Activated T-cell treated with anti-CD3 and anti-CD28 coated beads for 24 hours (primary cell): ENCODE measurements at regions not wholly inside any gene's neighbourhood (a gene's known extent, or its start where the extent isn't known, plus 50 kb on each side); places are given as distances from the start of the nearest gene placed in this dataset.

ENCODE experiments used
- DNase-seq: peaks from one replicate; pipeline ENCODE4 v3.0.0-alpha.2; 2020; ENCODE audit warnings: low read depth

DNA sequence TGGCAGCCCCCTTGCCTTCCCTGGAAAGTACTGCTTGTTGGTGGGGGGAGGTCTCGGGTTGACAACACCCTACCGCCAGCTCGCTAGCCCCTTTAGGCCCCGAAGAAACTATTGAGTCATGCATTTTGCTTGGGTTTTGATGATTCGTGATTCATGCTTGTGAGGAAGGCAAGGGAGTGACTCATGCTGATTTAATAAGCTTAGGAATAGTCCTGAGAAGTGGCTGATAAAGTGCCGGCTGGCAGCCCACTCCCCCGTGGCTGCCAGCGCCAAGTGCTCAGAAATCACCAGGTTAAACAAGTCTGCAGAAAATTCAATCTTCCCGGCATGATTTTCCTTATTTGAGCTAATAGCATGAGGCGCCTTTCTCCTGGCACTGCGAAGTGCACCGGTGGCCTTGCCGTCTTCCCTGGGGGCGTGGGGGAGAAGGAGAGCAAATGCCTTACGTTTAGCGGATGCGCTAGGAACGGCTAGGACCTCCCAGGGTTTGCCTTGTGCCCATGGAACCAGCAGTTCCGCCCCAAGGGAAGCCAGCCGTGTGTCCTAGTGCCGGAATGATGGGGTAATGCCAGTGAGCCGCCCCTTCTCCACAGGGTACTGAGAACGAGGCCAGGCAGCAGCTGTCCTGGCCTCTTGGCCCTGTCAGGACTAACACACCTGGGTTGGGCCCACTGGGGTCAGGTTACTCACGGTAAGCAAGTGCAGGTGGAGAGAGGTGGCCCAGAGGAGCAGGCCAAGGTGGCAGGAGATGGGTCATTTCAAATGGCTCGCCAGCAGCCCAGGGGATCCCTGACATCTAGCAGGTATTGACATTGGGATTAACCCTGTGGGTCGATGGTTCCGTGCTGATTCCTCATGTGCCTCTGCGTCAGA is 151.9 kb downstream of the MACROH2A1 start:
- no peak for DNase-seq

DNA sequence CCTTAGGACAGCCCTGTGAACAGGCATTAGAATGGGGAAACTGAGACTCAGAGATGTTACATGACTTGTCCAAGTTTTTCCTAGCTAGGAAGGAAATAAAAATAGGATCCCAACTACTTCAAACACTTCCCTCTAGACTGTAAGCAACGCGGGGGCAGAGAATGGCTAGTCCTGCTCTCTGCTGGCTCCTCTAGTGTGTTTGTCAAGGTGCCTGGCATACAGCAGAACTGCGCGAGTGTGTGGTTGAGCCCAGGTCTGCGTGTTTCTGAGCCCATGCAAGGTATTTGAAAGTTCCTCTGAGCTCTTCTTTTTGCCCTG is 152.5 kb downstream of the MACROH2A1 start:
- no peak for DNase-seq

DNA sequence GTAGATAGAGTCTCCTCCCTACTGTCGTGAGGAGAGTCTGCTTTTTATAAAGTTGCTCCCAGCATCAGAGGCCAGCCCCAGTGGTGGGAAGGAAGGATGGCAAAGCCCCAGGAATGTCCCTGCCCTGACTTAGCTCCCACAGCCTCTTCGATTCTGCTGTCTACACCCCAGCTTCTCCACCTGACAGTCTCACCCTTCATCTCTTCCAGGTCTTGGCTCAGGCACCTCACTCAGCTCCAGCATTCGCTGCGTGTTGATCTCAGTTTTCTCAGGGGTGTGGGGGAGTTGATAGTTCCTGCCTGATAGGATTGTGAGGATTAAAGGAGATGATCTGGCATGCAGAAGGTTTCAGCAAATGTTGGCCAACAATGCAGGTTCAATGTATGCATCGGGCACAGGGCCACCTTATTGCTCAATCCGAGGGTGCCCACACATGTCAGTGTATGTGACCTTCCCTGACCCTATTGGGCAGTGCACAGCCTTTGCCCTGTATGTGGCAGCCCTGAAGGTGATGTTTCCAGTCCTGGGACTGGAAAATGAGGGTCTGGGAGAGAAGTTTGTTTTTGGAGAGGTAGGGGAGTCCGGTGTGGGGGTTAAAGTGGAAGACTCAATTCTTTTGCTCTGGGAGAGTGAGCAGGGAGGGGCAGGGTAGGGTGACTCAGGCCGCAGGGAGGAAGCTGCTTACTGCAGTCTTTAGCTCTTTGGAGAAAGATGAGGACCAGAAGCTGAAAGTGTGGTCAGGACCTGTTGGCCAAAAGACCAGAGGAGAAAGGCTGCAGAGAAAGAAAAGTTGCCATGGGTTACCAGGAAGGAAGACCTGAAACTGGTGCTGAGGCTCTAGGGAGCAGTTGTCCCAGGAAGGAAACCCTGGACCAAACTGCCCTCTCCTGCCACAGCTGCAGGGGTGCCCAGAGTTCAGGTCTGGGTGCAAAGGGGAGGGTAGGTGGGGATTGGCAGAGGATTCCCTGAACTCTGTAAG is 153.2 kb downstream of the MACROH2A1 start:
- DNase-seq = no peak

DNA sequence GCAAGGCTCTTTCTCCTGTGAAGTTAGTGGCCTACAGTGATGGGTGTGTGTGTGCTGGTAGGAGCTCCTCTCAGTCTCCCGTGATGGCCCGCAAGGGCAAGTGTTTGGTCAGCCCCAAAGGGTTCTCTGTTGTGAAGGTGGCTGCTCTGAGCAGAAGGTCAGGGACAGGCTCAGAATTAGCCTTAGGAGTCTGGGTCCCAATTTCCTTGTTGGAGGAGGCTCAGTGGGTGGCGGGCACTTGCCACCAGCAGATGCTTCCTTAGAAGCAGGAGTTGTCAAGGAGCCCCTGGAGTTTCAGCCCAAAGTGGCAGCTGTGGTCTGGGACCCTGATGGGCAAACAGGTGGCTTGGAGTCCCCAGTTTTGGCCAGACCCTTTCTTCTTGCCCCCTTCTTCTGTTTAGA is 154.4 kb downstream of the MACROH2A1 start:
- DNase-seq = no peak

DNA sequence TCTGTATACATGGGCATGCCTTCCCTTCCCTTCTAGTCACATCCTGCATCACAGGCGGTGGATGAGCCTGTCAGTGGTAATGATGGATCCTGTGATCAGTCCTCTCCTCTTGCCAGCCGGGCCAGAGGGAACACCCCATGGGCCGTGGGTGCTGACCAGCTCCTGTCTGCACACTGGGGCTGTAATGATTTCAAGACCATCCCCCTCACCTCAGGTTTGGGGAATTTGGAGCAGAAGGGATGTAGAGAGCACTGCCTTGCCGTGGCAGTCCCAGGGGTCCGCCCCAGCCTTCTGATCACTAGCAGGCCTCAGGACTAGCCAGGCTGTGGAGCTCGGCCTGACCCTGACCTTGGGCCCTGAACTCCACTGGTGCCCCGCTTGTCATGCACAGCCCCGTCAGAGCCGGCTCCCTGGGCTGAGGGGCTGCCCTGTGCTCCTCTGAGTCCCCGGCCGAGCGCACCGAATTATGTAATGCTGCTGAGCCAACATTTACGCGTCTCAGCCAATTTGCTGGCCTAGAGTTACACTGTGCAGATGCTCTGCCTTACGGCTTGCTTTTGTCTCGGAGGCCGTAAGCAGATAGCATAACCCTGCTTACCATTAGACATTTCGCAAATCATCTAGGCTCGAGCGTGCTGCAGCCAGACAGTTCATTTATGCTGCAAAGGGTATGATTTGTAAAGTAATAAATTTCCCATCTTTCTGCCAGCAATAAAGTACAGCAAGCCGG is 155.3 kb downstream of the MACROH2A1 start:
- no peak for DNase-seq

DNA sequence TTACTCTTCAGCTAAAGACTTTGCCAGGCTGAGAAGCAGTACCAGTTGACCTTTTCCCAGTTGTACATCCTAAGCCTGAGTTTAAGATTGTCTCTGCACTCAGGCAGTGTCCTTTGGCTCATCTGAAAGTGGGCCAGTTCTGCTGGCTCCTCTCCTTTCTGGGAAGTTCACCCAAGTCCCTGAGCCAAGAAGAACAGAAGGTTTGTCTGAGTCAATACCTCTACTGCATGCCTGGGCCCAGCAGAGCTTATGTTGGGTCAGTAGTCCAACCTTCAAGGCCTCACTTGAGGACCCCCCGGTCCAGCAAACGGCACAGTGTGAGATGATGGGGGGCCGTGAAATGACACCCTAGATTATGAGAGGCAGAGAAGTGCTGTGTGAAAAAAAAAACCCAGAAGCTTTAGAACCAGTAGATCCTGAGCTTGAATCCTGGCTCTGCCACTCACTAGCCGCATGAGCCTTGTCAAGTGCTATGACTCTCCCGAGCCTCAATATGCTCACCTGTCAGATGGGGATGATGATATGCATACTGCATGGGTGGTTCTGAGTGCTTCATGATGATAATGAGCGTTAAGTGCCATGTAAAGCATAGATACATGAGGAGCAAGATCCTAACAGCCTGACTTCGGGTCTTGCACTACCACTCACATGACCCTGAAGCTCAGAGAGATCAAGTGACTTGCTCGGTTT is 156.0 kb downstream of the MACROH2A1 start:
- no peak for DNase-seq

DNA sequence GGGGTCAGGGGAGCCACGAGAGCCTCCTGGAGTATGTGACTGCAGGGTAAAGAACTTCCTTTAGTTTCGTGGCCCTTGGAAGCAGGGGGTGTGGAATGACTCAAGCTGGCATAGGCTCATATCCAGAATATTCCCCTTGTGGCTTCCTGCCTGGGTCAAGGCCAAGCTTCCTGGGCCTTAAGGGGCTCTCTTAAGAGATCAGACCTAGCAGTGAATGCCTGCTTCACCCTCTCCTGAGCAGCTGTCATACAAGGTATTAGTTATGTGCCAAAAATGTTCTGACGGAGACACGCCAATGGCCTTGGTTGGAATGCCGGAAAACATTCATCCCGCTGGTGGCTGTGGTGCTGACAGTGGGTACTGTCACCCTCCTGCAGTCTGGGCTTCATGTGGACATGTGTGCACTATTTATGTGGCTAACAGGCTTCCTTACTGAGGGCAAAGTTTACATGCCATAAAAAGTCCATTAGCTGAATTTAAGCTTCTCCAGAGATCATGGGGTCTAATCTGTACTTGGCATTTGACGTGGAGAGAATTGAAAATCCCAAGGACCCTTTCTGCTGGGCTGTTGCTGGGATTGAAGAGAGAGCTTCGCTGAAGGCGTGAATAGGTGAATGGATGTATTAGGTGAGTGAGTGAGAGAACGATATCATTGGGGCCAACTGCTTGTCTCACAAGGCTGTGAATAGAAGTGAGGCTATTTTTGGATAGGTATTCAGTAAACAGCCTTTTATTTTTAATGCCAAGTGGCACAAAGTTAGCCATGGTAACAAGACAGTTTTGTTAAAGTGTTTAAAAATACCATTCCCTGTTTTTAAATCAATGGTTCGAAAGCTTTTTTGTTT is 156.8 kb downstream of the MACROH2A1 start:
- no peak for DNase-seq

DNA sequence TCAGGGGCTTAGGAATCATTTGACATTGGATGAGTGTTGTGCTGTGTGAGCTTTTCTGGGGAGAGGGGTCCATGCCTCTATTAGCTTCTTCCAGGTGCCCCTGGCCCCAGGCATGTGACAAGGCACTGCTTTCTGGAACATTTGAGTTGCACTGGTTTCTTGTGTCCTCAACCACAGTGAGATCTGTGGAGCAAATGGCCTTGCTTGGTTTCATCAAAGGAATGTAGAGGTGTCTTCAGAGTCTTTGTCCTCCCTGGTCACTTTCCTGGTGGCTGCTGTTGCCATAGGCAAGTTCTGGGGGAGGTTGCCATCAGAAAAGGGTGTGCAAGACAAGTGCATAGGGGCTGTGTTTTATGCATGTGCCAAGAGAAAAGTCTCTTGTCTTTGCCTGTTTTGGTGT is 157.5 kb downstream of the MACROH2A1 start:
- DNase-seq = no peak

DNA sequence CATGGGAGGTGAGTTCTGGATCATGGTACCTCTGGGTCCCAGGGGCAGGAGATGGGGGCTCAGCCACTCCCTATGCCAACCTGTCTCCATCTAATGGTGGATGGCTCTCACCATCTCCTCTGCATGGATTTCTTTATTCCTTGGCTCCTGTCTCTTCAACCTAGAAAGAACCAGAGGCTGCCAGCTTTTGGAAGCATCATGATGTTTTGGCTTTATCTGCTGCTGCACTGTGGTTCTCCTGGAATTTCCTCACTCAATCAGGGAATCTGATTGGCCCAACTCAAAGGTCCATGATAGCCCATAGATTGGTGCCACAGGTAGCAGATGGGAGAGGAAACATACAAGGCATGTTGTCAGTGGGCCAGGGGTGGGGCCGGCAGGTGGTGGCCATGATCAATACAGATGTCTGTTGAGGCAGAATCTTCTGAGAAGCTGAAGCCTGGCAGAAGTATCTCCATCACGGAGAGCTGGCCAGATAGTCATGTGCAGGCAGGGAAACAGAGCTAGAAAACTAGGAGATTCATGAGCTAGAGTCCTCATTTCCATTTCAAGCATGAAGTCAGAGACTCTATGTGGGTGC is 158.2 kb downstream of the MACROH2A1 start:
- DNase-seq = no peak

DNA sequence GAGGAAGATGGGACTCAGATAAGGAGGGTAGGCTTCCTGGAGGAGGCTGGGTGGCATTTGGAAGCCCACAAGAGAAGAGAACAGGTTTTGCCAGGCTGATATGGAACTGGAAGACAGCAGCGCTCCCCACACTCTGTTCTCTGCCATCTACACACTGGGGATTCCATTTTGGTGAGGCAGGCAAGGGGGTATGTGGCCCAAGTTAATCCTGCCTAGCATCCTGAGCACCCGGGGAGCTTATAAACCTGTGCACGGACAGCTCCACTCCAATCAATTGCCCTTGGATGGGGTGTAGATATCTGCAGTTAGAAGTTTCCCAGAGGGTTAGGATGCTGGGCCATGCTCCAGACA is 158.8 kb downstream of the MACROH2A1 start:
- no peak for DNase-seq

DNA sequence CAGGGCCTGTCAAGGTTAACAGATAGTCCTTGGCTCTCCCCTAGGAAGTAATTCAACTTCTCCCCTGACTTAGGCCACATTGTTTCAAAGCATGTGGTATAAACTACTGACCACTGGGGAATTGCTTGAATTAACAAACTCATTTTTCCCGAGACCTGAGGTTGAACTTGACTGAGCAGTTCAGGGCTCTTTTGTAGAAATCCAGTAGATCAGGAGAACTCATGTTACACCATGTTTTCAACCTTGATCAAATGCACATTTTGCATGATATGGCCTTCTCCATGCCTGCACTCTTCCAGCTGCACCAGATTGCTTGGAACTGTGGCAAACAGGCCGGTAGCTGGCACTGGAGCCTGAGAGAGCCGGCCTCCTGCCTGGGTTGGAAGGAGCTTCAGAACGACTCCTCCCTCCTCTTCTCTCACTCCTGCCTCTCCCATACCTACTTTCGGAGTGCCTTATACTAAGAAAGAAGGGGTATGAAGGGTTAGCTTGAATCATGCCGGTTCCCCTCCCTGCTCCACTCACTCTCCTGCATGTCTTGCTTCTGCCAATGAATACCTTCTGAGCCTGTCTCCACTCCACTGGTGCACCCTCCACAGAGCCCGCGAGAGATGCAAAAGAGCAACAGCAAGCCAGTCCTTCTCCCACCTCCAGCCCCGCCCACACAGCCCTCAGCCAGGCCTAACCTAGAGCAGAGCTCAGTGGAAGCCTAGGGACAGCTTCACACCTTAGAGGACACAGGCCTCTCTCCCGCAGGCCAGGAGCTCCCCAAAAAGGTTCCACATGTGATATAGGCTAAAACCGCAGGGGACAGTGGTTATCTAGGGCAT is 159.4 kb downstream of the MACROH2A1 start:
- DNase-seq = no peak

DNA sequence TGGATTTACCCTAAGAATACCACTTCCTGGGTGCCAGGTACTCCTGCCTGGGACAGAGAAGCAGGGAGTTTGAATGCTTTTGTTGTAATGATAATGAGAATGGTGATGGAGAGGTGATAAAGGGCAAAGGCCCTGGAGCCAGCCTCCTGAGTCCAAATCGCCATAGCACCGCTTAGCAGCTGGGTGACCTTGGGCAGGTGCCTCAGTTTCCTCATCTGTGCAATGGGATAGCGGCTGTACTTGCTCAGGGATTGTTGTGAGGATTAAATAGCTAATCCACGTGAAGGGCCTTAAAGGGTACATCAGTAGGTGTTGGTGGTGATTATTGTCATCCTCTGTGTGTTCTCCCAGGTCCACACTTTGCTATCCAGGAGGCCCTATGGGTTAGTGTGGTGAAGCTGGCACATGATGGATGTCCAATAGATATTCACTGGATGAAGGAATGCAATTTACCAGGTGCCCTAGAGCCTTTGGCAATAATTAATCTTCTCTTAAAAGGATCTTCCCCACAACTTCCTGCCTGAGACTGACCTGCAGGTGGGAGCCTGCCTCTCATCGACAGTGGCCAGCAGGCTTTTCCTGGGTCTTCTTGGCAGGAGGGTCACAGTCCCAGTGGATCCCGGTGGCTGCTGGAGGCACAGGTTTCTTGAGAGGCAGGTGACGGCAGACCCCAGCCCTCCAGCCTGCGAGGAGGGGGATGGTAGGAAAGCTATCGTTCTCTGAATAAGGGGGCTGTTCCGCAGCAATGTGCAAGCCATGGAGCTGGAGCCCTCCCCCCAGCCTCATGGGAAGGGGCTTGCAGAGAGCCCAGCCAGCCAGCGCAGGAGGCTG is 160.2 kb downstream of the MACROH2A1 start:
- no peak for DNase-seq

DNA sequence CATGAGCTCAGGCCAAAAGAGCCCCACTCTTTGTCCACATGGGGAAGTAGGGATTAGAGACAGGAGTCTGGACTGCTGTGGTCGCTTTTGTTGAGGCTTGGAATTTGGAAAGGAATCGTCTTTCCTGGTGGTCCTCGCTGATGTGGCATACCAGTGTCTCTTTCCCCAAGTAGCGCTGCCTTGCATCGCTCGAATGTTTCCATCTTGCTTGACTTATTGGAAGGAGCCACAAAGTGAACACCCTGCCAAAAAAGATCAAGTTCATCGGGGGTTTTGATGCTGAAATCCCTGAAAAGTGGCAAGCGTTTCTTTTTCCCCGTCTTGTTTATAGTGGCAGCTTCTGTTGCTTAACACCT is 161.3 kb downstream of the MACROH2A1 start:
- DNase-seq = no peak

DNA sequence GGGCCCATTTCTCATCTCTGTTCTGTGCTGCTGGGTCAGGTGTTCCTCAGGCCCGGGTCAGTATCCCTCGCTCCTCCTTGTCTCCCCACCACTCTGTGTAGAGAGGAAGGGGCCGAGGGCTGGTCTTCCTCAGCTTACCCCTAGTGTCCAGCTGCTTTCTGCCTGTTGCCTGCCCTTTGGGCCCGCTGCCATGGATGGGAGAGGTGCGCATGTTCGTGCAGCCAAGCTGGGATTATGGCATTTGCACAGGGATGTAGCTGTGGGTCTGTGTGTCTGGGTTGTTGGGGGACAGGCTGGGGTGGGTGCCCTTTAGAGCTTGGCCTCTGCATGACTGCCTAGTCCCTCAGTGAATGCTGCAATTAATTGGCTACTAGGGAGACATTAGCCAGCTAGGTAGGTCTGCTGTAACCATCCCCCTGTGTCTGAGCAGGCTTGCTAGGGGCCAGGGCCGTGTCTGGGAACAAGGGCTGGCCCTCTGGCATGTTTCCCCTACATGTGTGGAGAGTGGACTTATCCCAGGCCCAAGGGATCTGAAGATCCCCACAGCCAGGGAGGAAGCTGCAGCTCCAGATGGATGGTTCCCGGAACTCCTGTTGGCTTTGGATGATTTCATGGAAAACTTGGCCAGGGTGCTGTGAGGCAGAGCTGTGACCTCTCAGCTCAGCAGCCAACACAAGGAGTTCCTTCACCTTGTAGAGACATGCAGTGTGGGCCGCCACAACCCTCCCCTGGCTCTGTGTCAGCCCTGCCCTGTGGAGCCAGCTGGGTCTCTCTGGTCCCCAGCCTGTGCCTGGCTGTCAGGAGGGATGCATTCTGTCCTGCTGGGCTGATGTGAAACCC is 161.9 kb downstream of the MACROH2A1 start:
- no peak for DNase-seq

DNA sequence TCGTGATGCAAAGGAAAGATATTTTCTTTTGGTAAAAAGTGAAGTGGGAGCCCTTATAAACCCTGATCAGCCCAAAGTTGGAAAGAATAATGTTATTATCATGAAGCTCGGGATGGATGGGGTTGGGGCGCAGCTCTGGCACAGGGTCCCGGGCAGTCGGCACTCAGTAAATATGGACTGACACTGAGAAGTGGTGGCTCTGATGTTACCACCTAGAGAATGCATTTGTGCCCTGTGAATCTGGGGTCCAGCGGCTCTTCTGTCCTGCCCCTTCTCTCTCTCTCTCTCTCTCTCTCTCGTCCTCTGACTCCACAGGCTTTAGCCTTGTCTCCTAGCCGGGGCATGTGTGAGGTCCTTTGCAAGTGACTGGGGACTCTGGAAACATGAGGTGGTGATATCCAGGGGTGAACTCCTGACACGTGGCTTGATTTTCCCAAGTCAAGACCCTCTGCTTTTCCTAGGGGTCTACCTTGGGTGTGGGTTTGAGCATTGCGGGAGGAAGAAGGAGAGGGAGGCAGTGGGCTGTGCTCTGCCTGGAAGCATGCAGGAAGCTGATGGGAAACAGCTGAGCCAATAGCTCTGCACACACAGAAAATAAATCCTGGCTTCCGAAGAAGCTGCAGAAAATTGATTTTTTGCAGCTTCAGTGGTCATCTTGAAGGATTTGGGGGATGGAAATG is 162.7 kb downstream of the MACROH2A1 start:
- DNase-seq = no peak

DNA sequence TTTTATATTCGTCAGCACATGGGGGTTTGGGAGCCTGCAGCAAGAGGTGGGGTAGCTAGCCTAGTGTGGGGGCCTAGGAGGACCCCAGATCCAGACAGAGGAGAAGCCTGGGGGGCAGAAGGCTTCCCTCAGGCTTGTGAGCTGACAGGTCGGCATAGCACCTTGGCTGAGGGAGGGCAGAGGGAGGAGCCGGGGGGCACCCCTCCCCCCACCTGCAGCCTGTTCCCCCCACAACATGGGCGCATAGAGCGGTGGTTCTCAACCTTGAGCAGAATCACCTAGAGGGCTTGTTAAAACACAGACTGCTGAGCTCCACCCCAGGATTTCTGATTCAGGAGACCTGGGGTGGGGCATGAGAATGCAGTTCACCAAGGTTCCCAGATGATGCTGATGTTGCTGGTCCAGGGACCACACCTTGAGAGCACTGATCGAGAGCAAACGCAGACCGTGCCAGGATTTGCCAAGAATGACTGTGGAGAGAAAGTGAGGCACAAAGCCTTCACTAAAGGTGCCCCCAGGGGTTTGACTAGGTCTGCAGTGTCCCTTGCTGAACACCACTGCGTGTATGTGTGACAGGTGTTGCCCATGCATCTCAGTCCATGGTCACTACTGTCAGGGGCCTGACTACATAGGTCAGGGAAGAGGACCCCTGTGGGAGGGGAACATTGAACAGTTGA is 163.3 kb downstream of the MACROH2A1 start:
- no peak for DNase-seq
